Astrocyte (in vitro differentiated cells and primary cell): ENCODE measurements at regions not wholly inside any gene's neighbourhood (a gene's known extent, or its start where the extent isn't known, plus 50 kb on each side); places are given as distances from the start of the nearest gene placed in this dataset.

ENCODE experiments used
- CTCF ChIP-seq: IDR thresholded peaks from 2 replicates; pipeline ENCODE4 v1.5.1; 2011; ENCODE audit warnings: low read depth, mild to moderate bottlenecking, inconsistent platforms, low read length, moderate library complexity; ENCODE audit not compliant: insufficient read depth
- EZH2 ChIP-seq: IDR thresholded peaks from 2 replicates; pipeline ENCODE4 v1.6.1; 2012; ENCODE audit warnings: mild to moderate bottlenecking, low read length, inconsistent platforms; ENCODE audit not compliant: insufficient read depth

GRCh38 chr9:13832446-13832845, 481.5 kb downstream of the NFIB start:
- TF ChIP-seq CTCF (no peak), EZH2 (no peak)
